CD4-positive, alpha-beta memory T cell (primary cell): ENCODE measurements at regions not wholly inside any gene's neighbourhood (a gene's known extent, or its start where the extent isn't known, plus 50 kb on each side); places are given as distances from the start of the nearest gene placed in this dataset.

Source experiments
- CTCF ChIA-PET: fragments of 350-600 bp; sonication (Branson Sonifier 250); formaldehyde crosslinking; loops from one replicate; lab custom pipeline; 2021; ENCODE audit warnings: inconsistent platforms; ENCODE audit not compliant: partially characterized antibody; lab: Charles Lee
- POLR2A ChIA-PET: fragments of 350-600 bp; sonication (Branson Sonifier 250); formaldehyde crosslinking; loops from one replicate; lab custom pipeline; 2021; ENCODE audit not compliant: partially characterized antibody; lab: Charles Lee
- DNase-seq, 5 donors: peaks; one replicate each; pipeline versions ENCODE4 v3.0.0 to v3.0.0-alpha.2; 2020 to 2022; ENCODE audit warnings: mixed read lengths in 1 of 5
- H3K27ac ChIP-seq: one replicate; pipeline ENCODE4 v1.7.0; 2013; ENCODE audit warnings: low read depth, low read length
- H3K27me3 ChIP-seq: 2 replicates; pipeline ENCODE4 v1.7.0; 2013; ENCODE audit warnings: mild to moderate bottlenecking, low read length, moderate library complexity; ENCODE audit not compliant: insufficient read depth
- H3K36me3 ChIP-seq: 2 replicates; pipeline ENCODE4 v1.7.0; 2013; ENCODE audit warnings: mild to moderate bottlenecking, low read length, moderate library complexity; ENCODE audit not compliant: insufficient read depth
- H3K4me1 ChIP-seq: 2 replicates; pipeline ENCODE4 v1.7.0; 2013; ENCODE audit warnings: mild to moderate bottlenecking, low read length, moderate library complexity; ENCODE audit not compliant: insufficient read depth
- H3K4me3 ChIP-seq, 2 donors: one replicate each; pipeline ENCODE4 v1.7.0; 2013; ENCODE audit warnings: low read length in 2 of 2, mild to moderate bottlenecking in 1 of 2
- H3K9me3 ChIP-seq, 2 donors: one replicate each; pipeline ENCODE4 v1.7.0; 2013; ENCODE audit warnings: low read length in 2 of 2, control low read depth in 1 of 2; ENCODE audit not compliant: control insufficient read depth in 1 of 2
- H3K27ac Mint-ChIP-seq, 7 donors: one replicate each; pipeline ENCODE4 v1.8.0; 2020 to 2021; ENCODE audit warnings: mixed read lengths in 7 of 7, mild to moderate bottlenecking in 6 of 7, inconsistent platforms in 3 of 7, moderate library complexity in 3 of 7
- H3K27me3 Mint-ChIP-seq, 2 donors: one replicate each; pipeline ENCODE4 v1.8.0; 2020 to 2021; ENCODE audit warnings: mixed read lengths in 2 of 2
- H3K36me3 Mint-ChIP-seq, 2 donors: one replicate each; pipeline ENCODE4 v1.8.0; 2020 to 2021; ENCODE audit warnings: mixed read lengths in 2 of 2, inconsistent platforms in 1 of 2, mild to moderate bottlenecking in 1 of 2
- H3K4me1 Mint-ChIP-seq, 4 donors: one replicate each; pipeline ENCODE4 v1.8.0; 2020 to 2021; ENCODE audit warnings: mixed read lengths in 4 of 4, mild to moderate bottlenecking in 1 of 4
- H3K4me3 Mint-ChIP-seq, 8 donors: one replicate each; pipeline ENCODE4 v1.8.0; 2020 to 2021; ENCODE audit warnings: mixed read lengths in 8 of 8, mild to moderate bottlenecking in 7 of 8, moderate library complexity in 6 of 8, inconsistent platforms in 3 of 8
- H3K9me3 Mint-ChIP-seq, 8 donors: one replicate each; pipeline ENCODE4 v1.8.0; 2020 to 2021; ENCODE audit warnings: mixed read lengths in 8 of 8, mild to moderate bottlenecking in 5 of 8, inconsistent platforms in 3 of 8, moderate library complexity in 1 of 8
- intact Hi-C: fragments of 100-400 bp; cut with micrococcal nuclease; formaldehyde crosslinking; loops from one replicate; pipeline ENCODE4 v1.15.1; 2023

DNA sequence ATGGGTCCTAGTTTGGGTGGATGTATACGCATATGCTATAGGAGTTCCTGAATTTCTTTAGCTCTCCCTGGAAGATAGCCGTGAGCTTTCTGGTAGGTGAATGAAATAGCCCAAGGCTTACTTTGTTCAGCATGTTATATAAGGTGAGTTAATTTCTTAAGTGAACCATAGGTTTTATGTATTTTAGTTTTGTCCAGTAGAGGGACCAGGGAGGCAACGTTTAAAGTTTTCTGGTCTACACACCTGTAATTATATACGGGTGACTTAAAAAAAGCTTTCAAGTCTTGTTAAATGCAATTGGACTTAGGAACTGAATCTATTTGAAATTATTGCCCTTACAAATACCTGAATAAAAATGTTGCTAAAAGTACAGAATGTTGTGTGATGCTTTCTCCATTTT is 402.5 kb upstream of the DDX18 start:
- H3K27ac Mint-ChIP-seq: no peak overlapping the region

DNA sequence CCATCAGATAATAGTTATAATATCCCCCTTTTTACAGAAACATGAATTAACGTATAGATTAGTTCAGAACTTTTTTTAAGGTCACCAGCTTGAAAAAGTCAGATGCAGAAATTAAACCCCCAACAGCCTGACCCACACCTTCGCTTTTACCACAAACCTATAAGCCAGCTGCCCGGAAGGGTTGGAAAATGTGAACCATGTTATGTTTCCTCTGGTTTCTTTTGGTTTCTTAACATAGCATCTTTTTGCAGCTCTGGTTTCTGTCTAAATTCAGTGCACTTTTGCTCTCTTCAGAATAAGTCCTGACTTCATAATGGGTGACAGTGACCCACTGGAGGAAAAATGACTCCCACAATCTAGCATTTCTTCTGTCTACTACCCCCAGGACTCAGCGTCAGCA is 381.7 kb upstream of the DDX18 start:
- Mint-ChIP-seq H3K4me3 (no peak overlapping the region), H3K9me3 (peaks cover 0 to 4% (median 2%) of the 10 kb centered on the region in 8 donors), H3K27me3 (no peaks in the 10 kb centered on the region), H3K27ac (no peak overlapping the region), H3K36me3 (no peaks in the 10 kb centered on the region), H3K4me1 (no peaks in the 10 kb centered on the region)
- no peak for DNase-seq
- Histone ChIP-seq H3K27ac (no peak overlapping the region), H3K4me1 (no peaks in the 10 kb centered on the region), H3K4me3 (no peak overlapping the region), H3K36me3 (no peaks in the 10 kb centered on the region), H3K9me3 (no peaks in the 10 kb centered on the region), H3K27me3 (no peaks in the 10 kb centered on the region)
- POLR2A ChIA-PET: no interaction called here
- CTCF ChIA-PET: no interaction called here
- intact Hi-C loops: no loop called here

More for the DNA sequence above, 402.5 kb upstream of the DDX18 start:
- Histone ChIP-seq H3K4me1 (no peaks in the 10 kb centered on the region), H3K9me3 (no peaks in the 10 kb centered on the region), H3K36me3 (no peaks in the 10 kb centered on the region), H3K4me3 (no peak overlapping the region), H3K27me3 (no peaks in the 10 kb centered on the region), H3K27ac (no peak overlapping the region)
- no peak overlapping the region for H3K4me3 Mint-ChIP-seq
- no peaks in the 10 kb centered on the region for H3K27me3 Mint-ChIP-seq
- H3K4me1 Mint-ChIP-seq: no peaks in the 10 kb centered on the region
- ChIA-PET POLR2A (no interaction called here), CTCF (no interaction called here)
- intact Hi-C loops: no loop called here
- DNase-seq: no peak
- H3K36me3 Mint-ChIP-seq: no peaks in the 10 kb centered on the region
- peaks cover 3 to 12% (median 8%) of the 10 kb centered on the region in 8 donors for H3K9me3 Mint-ChIP-seq

DNA sequence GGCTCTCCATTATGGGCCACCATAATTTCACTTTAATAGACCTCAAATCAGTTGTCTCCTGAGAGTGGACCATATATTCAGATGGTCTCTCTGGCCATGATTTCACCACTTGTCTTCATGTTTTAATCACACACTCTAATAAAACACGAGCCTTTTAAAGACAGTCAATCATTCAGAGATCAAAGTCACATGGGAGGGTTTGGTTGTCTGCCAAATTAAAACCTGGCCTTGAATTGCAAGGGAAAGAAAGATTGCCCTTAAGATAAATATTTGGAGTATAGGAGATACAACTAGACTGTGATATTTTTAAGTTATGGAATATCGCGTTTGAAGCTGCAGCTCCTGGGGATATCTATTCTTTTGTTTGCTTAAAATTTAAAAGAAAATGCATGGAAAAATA is 377.8 kb upstream of the DDX18 start:
- Mint-ChIP-seq H3K27me3 (no peaks in the 10 kb centered on the region), H3K4me1 (no peaks in the 10 kb centered on the region), H3K9me3 (peaks cover 0 to 7% (median 1%) of the 10 kb centered on the region in 8 donors), H3K27ac (no peak overlapping the region), H3K4me3 (no peak overlapping the region), H3K36me3 (no peaks in the 10 kb centered on the region)
- Histone ChIP-seq H3K27me3 (no peaks in the 10 kb centered on the region), H3K9me3 (no peaks in the 10 kb centered on the region), H3K4me1 (no peaks in the 10 kb centered on the region), H3K4me3 (no peak overlapping the region), H3K36me3 (no peaks in the 10 kb centered on the region), H3K27ac (no peak overlapping the region)
- no peak for DNase-seq
- intact Hi-C loops: no loop called here
- CTCF ChIA-PET: no interaction called here
- POLR2A ChIA-PET: no interaction called here

DNA sequence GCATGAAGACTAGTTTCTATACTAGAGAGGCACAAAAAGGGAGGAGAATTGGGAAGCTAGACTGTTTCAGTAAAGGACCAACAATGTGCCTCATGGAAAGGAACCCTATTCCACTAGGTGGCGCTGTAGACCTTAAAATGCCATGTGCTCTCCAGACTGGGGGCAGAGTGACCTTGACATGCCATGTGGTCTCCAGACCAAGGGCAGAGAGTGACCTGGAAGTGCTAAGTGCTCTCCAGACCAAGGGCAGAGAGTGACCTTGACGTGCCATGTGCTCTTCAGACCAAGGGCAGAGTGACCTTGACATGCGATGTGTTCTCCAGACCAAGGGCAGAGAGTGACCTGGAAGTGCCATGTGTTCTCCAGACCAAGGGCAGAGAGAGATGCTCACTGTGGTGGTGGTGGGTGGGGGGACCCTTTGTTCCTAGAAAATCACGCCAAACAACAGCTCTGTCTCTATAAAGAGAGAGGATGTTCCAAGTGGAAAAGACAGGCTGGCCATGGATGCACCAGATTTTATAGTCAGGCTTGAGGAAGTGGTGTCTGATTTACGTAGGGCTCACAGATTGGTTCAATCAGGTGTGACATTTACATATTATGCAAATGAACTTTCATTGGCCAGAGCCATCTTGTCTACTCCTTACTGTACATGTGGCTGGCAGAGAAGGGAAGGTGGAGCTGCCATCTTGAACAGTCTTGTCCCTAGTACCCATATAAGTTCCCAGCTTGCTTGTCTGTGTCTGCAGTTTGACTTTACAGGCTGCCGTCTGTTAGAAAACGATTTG is 344.0 kb upstream of the DDX18 start:
- ChIA-PET CTCF (no interaction called here), POLR2A (no interaction called here)
- peaks cover 0 to 1% of the 10 kb centered on the region in 2 donors for H3K27me3 Mint-ChIP-seq
- Histone ChIP-seq H3K4me3 (no peak overlapping the region), H3K36me3 (no peaks in the 10 kb centered on the region), H3K9me3 (no peaks in the 10 kb centered on the region), H3K27ac (no peak overlapping the region), H3K4me1 (no peaks in the 10 kb centered on the region), H3K27me3 (no peaks in the 10 kb centered on the region)
- H3K36me3 Mint-ChIP-seq: no peaks in the 10 kb centered on the region
- DNase-seq: no peak
- intact Hi-C loops: no loop called here
- H3K27ac Mint-ChIP-seq: no peak overlapping the region
- H3K9me3 Mint-ChIP-seq: peaks cover 0 to 24% (median 12%) of the 10 kb centered on the region in 8 donors
- H3K4me3 Mint-ChIP-seq: no peak overlapping the region
- H3K4me1 Mint-ChIP-seq: no peaks in the 10 kb centered on the region

DNA sequence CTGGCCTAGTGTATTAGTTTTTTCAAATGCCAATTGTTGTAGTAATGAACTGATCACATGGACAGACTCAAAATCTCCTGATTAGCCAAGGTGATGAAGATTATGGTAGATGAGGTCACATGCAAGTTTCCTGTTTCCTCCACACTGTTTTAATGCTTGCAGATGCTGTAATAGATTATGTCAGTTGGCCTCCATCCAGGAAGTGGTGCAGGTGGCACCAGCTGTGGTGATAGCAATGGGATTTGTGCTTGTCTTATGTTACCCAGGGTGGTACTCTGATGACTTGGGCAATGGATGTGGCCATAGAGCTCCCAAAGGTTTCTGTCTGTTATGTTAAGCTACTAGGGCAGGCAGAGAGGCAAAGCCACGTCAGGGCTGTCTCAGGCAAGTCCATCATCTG is 332.9 kb upstream of the DDX18 start:
- intact Hi-C loops: no loop called here
- CTCF ChIA-PET: no interaction called here

DNA sequence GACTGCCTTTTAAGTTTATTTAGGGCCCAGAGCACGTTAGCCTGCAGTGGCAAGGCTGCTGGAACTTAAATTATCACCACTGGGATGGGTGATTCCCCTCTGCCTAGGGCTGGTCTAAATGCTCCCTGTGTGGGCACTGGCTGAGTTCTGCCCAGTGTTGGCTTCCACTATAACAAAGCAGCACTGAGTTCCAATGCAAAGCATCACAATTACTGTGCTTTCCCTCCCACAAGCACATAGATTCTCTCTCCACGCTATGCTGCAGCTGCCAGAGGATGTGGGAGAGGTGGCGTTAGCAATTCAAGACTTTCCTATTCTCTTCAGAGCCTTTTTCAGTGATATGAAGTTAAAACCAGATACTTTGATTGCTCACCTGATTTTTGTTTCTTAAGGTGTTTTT is 328.9 kb upstream of the DDX18 start:
- no peak overlapping the region for H3K27ac Mint-ChIP-seq
- no peaks in the 10 kb centered on the region for H3K36me3 Mint-ChIP-seq
- Histone ChIP-seq H3K4me3 (no peak overlapping the region), H3K36me3 (no peaks in the 10 kb centered on the region), H3K27ac (no peak overlapping the region), H3K4me1 (no peaks in the 10 kb centered on the region), H3K27me3 (no peaks in the 10 kb centered on the region), H3K9me3 (peaks cover 0 to 3% of the 10 kb centered on the region in 2 donors)
- no peak for DNase-seq
- POLR2A ChIA-PET: no interaction called here
- CTCF ChIA-PET: no interaction called here
- intact Hi-C loops: no loop called here
- H3K9me3 Mint-ChIP-seq: peaks cover 0 to 22% (median 10%) of the 10 kb centered on the region in 8 donors
- H3K27me3 Mint-ChIP-seq: no peaks in the 10 kb centered on the region
- no peaks in the 10 kb centered on the region for H3K4me1 Mint-ChIP-seq
- H3K4me3 Mint-ChIP-seq: no peak overlapping the region

More for the DNA sequence above, 332.9 kb upstream of the DDX18 start:
- no peaks in the 10 kb centered on the region for H3K4me1 ChIP-seq
- DNase-seq: no peak
- no peaks in the 10 kb centered on the region for H3K4me1 Mint-ChIP-seq
- no peak overlapping the region for H3K27ac ChIP-seq
- H3K9me3 ChIP-seq: peaks cover 0 to 3% of the 10 kb centered on the region in 2 donors
- H3K36me3 Mint-ChIP-seq: no peaks in the 10 kb centered on the region
- POLR2A ChIA-PET: no interaction called here
- no peak overlapping the region for H3K27ac Mint-ChIP-seq
- H3K4me3 ChIP-seq: no peak overlapping the region
- H3K36me3 ChIP-seq: no peaks in the 10 kb centered on the region
- H3K27me3 Mint-ChIP-seq: no peaks in the 10 kb centered on the region
- H3K4me3 Mint-ChIP-seq: no peak overlapping the region
- peaks cover 4 to 45% (median 24%) of the 10 kb centered on the region in 8 donors for H3K9me3 Mint-ChIP-seq
- no peaks in the 10 kb centered on the region for H3K27me3 ChIP-seq

DNA sequence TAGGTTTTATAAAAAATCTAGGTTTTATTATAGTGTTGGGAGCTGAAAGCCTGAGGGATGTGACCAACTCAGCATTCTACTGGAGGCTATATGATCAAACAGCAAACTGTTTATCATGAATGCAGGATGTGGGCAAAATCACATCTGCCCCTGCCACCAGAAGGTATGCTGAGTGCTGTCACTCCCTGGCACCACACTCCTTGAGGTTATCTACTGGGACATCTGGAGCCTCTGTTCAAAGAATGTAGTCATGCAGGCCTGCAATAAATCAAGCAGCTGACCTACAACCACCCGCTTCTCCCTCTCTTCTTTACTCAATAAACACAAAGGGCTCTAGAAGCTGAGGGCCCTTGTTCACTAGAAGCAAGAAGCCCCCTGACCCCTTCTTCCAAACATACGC is 328.4 kb upstream of the DDX18 start:
- Mint-ChIP-seq H3K9me3 (peaks cover 0 to 22% (median 10%) of the 10 kb centered on the region in 8 donors), H3K27ac (no peak overlapping the region), H3K36me3 (no peaks in the 10 kb centered on the region), H3K4me1 (no peaks in the 10 kb centered on the region), H3K4me3 (no peak overlapping the region), H3K27me3 (no peaks in the 10 kb centered on the region)
- intact Hi-C loops: no loop called here
- ChIA-PET POLR2A (no interaction called here), CTCF (no interaction called here)
- Histone ChIP-seq H3K27me3 (no peaks in the 10 kb centered on the region), H3K4me3 (no peak overlapping the region), H3K27ac (no peak overlapping the region), H3K9me3 (peaks cover 0 to 3% of the 10 kb centered on the region in 2 donors), H3K36me3 (no peaks in the 10 kb centered on the region), H3K4me1 (no peaks in the 10 kb centered on the region)
- no peak for DNase-seq
